ENCODE measurements at regions not wholly inside any gene's neighbourhood (a gene's known extent, or its start where the extent isn't known, plus 50 kb on each side); places are given as distances from the start of the nearest gene placed in this dataset.

GRCh38 chr5:33227247-33227646 is 213.5 kb upstream of the TARS1 start:
- TF ChIP-seq EZH2 (IDR thresholded peaks at IDR 0.05; ENCODE audit: low read length): no peak
- TF ChIP-seq, protein P1, sequence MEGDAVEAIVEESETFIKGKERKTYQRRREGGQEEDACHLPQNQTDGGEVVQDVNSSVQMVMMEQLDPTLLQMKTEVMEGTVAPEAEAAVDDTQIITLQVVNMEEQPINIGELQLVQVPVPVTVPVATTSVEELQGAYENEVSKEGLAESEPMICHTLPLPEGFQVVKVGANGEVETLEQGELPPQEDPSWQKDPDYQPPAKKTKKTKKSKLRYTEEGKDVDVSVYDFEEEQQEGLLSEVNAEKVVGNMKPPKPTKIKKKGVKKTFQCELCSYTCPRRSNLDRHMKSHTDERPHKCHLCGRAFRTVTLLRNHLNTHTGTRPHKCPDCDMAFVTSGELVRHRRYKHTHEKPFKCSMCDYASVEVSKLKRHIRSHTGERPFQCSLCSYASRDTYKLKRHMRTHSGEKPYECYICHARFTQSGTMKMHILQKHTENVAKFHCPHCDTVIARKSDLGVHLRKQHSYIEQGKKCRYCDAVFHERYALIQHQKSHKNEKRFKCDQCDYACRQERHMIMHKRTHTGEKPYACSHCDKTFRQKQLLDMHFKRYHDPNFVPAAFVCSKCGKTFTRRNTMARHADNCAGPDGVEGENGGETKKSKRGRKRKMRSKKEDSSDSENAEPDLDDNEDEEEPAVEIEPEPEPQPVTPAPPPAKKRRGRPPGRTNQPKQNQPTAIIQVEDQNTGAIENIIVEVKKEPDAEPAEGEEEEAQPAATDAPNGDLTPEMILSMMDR (optimal IDR thresholded peaks at IDR 0.05 in 1 of 3, IDR thresholded peaks at IDR 0.05 in 1 of 3, conservative IDR thresholded peaks at IDR 0.05 in 1 of 3; ENCODE audit: extremely low read depth in 1 of 3, insufficient read depth in 2 of 3, low read length in 3 of 3): no peak
